ENCODE measurements at regions not wholly inside any gene's neighbourhood (a gene's known extent, or its start where the extent isn't known, plus 50 kb on each side); places are given as distances from the start of the nearest gene placed in this dataset.

DNA sequence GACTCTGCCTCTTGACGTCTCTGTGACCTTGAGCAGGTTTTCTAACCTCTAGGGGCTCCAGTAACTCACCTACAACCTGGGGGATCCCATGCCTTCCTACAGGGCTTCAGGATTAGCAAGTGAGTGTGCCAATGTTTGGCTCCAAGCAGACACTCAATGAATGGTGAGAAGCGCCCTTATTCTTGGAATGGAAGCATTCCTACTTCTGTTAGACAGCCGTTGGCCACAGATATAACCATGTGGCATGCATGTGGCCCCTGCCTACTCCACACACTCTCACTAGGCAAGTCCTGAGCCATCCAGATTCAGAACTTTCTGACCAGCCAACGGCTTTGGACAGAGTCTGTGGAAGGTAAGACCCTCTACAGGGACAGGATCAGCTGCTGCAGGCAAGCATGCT lies 108.9 kb upstream of the LYZL2 start:
- WGBS (ENCODE audit: extremely low coverage, insufficient read length, low lambda C conversion rate): no CpG with 5 or more reads among the region's 4 CpGs
- H3K27ac ChIP-seq (ENCODE audit: insufficient read length, low read depth, low read length): no peak overlapping the region
- no peak overlapping the region for H3K4ac ChIP-seq (ENCODE audit: low read depth, low read length)
- no peak overlapping the region for H2BK15ac ChIP-seq (ENCODE audit: low read depth, low read length)
- no peak overlapping the region for H2BK5ac ChIP-seq (ENCODE audit: insufficient read length, low read length)
- H3K56ac ChIP-seq (ENCODE audit: insufficient read length, low read depth, low read length): no peak overlapping the region
- H3K79me2 ChIP-seq (ENCODE audit: insufficient read depth, low read length): no peaks in the 10 kb centered on the region
- Mint-ChIP-seq H3K9me3 (peaks cover 0 to 3% of the 10 kb centered on the region in 2 experiments; a peak in 3 of 5 replicates), H3K4me3 (no peak overlapping the region), H3K27me3 (ENCODE audit: low read depth) (no peaks in the 10 kb centered on the region; the same call in 1 of the 2 replicates), H3K4me1 (no peaks in the 10 kb centered on the region), H3K36me3 (ENCODE audit: insufficient read depth in 1 of 3, low read depth in 3 of 3) (peaks cover 0 to 2% (median 0%) of the 10 kb centered on the region in 3 experiments; a peak in 2 of 7 replicates), H3K27ac (no peak overlapping the region)
- H3K9me3 ChIP-seq (ENCODE audit: control insufficient read depth, low read depth, low read length): no peaks in the 10 kb centered on the region
- no peak overlapping the region for H4K5ac ChIP-seq (ENCODE audit: insufficient read length, low read depth, low read length)
- H3K4me2 ChIP-seq (ENCODE audit: insufficient read depth, insufficient read length, low read length): no peak overlapping the region
- no peak overlapping the region for H3T11ph ChIP-seq (ENCODE audit: low read length)
- no peak overlapping the region for H2BK20ac ChIP-seq (ENCODE audit: low read depth, low read length, poor library complexity, severe bottlenecking)
- H3K4me1 ChIP-seq (ENCODE audit: insufficient read depth, low read length): no peaks in the 10 kb centered on the region
- no peak overlapping the region for H2BK12ac ChIP-seq (ENCODE audit: insufficient read length, low read depth, low read length)
- no peak overlapping the region for H3K9ac ChIP-seq (ENCODE audit: extremely low read depth, insufficient read length, low read length)
- no peaks in the 10 kb centered on the region for H4K20me1 ChIP-seq (ENCODE audit: control insufficient read depth, insufficient read depth, insufficient read length)
- H3K79me1 ChIP-seq (ENCODE audit: insufficient read depth, low read depth, low read length, poor library complexity, severe bottlenecking): no peaks in the 10 kb centered on the region
- TF ChIP-seq, protein P1, sequence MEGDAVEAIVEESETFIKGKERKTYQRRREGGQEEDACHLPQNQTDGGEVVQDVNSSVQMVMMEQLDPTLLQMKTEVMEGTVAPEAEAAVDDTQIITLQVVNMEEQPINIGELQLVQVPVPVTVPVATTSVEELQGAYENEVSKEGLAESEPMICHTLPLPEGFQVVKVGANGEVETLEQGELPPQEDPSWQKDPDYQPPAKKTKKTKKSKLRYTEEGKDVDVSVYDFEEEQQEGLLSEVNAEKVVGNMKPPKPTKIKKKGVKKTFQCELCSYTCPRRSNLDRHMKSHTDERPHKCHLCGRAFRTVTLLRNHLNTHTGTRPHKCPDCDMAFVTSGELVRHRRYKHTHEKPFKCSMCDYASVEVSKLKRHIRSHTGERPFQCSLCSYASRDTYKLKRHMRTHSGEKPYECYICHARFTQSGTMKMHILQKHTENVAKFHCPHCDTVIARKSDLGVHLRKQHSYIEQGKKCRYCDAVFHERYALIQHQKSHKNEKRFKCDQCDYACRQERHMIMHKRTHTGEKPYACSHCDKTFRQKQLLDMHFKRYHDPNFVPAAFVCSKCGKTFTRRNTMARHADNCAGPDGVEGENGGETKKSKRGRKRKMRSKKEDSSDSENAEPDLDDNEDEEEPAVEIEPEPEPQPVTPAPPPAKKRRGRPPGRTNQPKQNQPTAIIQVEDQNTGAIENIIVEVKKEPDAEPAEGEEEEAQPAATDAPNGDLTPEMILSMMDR (conservative IDR thresholded peaks at IDR 0.05): no peak
- no peak overlapping the region for H3K14ac ChIP-seq (ENCODE audit: insufficient read depth, low read length)
- no peaks in the 10 kb centered on the region for H3K27me3 ChIP-seq (ENCODE audit: insufficient read depth, low read length)
- H3K18ac ChIP-seq (ENCODE audit: insufficient read length, low read depth, low read length): no peak overlapping the region
- no peak overlapping the region for H2AK5ac ChIP-seq (ENCODE audit: insufficient read length, low read length)
- no peak overlapping the region for H4K8ac ChIP-seq (replicated peaks; ENCODE audit: insufficient read length, low read depth, low read length)
- no peak for DNase-seq
- no peak overlapping the region for H2AFZ ChIP-seq (ENCODE audit: low read length)
- no peak overlapping the region for H3K23ac ChIP-seq (ENCODE audit: insufficient read length, low read depth, low read length)
- H2BK120ac ChIP-seq (ENCODE audit: low read depth, low read length, poor library complexity, severe bottlenecking): no peak overlapping the region
- no peaks in the 10 kb centered on the region for H3K23me2 ChIP-seq (ENCODE audit: insufficient read length, low read depth, low read length, poor library complexity, severe bottlenecking)
- H4K91ac ChIP-seq (ENCODE audit: insufficient read length, low read depth, low read length): no peak overlapping the region

Data from H9 (cell line).